NCI-H2171 treated with DMSO at 0.1 percent for 48 hours (cell line): ENCODE measurements at regions not wholly inside any gene's neighbourhood (a gene's known extent, or its start where the extent isn't known, plus 50 kb on each side); places are given as distances from the start of the nearest gene placed in this dataset.
"Not testable (repeated sequence)": the region's sequence is repeated elsewhere in the genome, so short reads cannot be mapped to it uniquely, and the experiment has no call there.

Experiments
- DNase-seq: peaks from one replicate; lab custom pipeline; 2025; lab: John Stamatoyannopoulos, UW

DNA sequence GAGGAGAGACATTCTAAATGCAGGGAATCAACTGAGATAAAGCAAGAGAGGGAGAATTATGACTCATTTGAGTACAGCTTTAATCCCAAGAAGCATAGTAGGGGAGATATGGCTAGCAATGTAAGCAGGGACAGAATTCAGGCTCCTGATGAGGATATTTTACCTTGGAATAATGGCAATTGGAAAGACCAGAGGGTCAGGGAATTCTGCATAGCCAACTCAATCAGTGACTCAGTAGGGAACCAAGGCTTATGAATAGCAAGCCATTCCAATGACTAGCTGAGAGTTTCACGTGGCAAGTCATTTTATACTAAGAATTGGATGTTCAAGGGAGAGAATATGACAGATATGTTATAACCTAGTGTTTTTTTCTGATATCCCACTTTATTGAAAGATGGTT, 563.8 kb upstream of the NETO1 start:
- DNase-seq = no peak

GRCh38 chr18:73421010-73421409, 553.2 kb upstream of the NETO1 start:
- no peak for DNase-seq

- DNase-seq = no peak
Measured at GRCh38 chr18:73419531-73419930, 551.7 kb upstream of the NETO1 start.

GRCh38 chr18:73414598-73414997, 546.8 kb upstream of the NETO1 start:
- no peak for DNase-seq

DNA sequence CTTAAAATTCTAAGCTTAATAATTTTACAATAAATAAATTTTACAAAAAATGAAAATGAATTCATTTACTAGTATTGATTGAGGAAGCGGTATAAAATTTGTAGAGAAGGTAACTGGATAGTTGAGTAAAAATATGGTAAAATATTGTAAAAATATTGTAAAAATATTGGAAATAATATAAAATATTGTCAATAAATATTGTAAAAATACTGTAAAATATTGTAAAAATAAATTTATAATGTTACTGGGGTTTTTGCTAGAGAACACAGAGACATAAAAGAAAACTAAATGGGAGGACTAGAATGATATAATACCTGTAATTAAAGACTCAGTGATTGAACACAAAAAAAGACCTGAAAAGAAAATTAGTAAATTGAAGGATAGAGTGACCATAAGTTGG, 546.3 kb upstream of the NETO1 start:
- DNase-seq = no peak

- no peak for DNase-seq
Measured at GRCh38 chr18:73409242-73409641, 541.5 kb upstream of the NETO1 start.

DNA sequence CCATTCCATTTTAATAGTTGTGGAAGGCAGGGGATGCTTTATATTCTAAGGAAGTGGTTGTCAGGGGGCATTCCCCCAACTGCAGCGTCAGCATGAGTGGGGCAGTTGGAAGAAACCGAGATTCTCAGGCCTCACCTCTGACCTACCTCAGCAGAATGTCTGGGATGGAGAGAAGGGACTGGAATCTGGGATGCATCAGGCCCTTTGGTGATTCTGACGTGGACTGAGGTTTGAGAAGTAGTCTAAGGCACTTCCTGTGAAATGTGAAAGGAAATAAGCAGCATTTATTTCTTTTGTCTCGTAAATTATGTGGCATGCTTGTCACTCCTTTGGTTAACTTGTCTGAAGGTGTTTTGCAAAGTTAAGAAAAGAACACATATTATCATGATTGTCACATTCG, 540.7 kb upstream of the NETO1 start:
- no peak for DNase-seq

DNA sequence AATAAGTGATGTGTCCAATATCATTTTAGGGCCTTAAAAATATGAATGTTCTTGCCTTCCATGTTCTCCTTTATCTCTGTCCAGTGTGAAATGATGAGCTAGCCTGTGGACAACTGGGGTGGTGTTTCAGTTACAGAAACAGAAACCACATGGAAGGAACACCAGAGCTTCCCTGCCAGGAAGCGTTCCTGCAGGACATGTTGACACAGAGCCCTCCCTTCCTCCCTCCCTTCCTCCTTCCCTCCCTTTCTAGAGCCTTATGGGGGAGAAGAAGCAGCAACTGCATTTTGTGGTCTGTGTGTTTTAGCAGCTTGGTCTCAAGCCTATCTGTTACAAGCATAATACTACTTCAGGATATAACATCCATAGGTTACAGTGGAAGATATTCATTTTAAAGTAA, 539.7 kb upstream of the NETO1 start:
- no peak for DNase-seq

GRCh38 chr18:73384246-73384645, 516.5 kb upstream of the NETO1 start:
- DNase-seq = no peak

- DNase-seq = no peak
Measured at GRCh38 chr18:73381699-73382036, 513.9 kb upstream of the NETO1 start.

DNA sequence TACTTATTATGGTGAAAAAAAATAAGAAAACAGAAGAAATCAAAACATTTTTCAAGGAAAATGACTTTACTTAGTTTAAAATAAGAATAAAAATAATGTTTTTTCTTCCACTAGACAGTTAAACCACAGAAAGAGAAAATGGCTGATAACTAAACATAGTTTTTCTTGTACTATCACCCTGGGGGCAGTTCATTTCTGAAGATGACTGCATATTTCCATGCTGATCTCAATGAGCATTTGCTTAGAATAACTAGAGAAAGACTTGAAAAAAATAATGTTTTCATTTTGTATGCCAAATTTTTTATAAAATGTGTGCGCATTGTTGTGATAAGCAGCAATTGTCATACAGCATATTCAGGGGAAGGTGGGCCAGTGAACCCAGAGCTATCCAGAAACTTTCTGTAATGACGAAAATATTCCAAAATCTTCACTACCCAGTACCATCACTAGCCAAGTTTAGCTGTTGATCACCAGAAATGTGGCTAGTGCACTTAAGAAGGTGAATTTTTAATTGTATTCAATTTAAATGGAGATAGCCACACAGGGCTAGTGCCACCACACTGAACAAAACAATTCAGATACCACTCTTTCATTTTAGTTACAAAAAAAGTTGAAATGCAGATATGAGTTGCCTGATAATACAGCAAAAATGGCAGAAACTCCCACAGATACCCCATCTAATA, 513.4 kb upstream of the NETO1 start:
- DNase-seq = no peak

DNA sequence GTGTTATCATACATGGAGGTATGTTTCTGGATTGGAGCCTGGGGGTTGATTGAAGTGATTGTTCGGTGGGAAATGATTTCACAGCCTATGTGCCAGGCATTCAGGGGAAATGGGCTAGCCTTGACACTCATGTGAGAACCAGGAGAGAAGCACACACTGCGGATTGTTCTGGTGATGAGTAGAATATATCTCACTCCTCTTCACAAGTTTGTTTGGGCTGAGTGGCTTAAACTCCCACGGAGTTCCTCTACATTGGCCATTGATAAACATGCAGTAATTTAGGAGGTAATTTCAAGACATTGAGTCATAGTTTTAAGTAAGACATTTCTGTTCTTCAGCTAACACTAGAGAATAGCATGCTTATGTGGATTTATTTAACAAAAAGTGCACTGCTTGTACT, 498.9 kb upstream of the NETO1 start:
- no peak for DNase-seq

DNA sequence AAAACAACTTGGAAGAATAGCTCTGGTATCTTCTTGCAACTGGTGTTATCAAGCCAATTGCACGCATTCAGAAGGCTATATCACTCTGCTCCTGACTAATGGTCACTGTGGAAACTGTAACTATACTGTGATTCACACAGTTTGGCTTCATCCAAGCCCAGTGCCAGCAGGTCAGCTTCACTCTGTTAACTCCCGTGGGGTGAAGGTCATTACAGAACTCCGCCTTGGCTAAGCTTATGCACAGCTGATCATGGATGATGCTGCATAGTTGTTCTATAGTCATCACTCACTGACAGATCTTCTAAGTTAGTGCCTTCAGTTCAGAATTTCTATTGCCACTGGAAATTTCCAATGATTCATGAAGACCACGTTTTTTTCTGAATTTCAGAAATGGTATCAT, 497.2 kb upstream of the NETO1 start:
- no peak for DNase-seq

DNA sequence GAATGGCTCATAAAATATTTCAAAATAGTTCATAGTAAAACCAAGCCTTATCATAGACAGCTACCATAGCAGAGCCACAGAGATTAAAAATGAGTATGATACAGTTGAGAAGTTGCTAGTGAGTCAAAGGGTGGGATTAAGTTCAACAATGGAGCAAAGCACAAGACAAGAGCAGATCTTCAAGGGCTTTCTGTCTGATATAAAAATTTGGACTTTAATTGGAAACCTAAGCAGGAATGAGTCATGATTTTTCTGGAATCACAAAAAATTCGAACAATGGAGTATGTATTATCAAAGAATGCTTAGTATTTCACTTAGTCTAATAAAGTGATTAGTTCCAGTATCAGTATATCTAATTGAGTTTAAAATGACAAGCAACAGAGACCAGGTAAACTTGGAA, 487.3 kb upstream of the NETO1 start:
- no peak for DNase-seq

DNA sequence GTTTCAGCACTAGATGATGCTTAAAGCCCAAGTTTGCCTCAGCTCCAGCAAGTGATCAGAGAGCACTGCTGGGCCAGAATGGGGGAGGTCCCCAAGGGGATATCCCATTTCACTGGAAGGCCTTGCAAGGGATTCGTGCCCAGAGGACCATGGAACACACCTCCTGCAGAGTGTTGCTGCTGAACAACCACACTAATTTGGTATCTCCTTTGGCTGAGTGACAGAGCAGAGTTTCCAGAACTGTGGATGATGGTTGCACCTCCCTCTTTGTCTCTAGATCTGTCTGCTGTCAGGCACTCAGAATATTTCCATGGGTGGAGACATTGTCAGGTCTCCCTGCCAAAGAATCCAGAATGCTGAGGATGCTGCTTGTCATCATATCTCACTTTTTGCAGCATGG, 484.8 kb upstream of the NETO1 start:
- DNase-seq = no peak

DNA sequence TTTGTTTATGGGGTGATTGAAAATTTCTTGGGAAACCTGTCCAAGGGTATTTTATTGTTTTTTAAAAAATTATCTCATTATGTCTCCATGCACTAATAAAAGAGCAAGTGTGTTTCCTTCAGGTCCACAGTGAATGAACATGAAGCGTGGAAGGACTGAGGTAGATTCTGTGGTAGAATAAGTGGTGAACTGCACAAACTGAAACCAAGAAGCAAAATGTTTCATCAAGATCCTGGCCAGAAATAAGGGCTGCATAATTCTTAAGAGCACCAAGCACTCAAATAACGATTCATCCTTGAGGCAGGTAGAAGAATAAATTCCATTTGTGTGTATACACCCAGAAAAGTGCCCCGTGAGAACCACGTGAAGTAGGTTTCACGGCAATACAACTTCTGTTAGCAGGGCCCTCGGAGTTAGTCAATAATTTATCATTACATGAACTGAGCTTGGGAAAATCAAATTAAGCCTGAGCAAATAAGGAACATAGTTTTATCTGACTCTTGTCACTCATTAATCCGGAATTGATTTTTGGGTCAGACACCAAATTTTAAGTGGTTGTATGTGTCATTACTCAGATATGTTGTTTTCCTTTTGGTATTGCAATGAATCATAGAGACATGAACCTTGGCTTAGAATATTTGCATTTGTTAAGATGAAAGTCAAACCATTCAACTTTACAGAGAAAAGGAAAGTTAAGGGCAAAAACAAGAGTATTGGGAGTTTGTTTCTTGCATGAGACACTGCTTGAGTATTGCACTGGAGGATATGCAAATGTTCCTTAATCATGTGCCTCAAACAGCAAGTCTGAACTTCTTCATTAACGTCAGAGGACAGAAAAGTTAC, 472.6 kb upstream of the NETO1 start:
- DNase-seq = no peak

DNA sequence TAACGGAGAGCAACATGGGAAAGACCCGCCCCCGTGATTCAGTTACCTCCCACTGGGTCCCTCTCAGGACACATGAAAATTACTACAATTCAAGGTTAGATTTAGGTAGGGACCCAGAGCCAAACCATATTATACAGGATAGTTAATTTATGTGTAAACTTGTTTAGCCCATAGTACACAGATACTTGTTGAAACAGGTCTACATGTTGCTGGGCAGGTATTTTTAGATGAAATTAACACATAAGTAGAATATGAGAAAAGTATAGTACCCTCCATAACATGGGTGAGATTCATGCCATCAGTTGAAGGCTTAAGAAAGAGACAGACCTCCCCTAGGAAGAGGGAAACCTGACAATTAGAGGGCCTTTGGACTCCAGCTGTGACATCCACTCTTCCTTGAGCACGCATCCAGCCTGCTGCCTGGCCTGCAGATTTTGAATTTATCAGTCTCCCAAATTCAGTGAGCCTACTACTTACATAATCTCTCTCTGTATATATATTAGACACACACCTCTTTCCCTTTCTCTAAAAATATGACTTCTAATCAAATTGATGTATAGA, 463.5 kb upstream of the NETO1 start:
- DNase-seq = no peak

GRCh38 chr18:73330106-73330505, 462.3 kb upstream of the NETO1 start:
- not testable (repeated sequence) for DNase-seq

DNA sequence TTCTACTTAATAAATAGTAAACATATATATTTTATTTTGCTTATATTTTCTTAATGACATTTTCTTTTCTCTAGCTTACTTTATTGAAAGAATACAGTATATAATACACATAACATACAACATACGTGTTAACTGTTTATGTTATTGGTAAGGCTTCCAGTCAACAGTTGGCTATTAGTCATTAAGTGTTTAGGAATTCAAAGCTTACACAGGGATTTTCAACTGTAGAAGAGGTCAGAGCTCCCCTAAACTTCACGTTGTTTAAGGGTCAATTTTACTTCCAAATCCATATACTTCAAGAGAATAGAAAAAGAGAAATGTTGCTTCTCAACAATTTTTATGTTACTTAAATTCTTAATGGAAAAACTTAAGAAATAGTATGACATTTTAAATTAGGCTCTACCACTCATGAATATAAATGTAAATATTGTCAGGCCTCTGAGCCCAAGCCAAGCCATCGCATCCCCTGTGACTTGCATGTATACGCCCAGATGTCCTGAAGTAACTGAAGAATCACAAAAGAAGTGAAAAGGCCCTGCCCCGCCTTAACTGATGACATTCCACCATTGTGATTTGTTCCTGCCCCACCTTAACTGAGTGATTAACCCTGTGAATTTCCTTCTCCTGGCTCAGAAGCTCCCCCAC, 456.5 kb upstream of the NETO1 start:
- DNase-seq = not testable (repeated sequence)

- DNase-seq = no peak
Measured at GRCh38 chr18:73318739-73319479, 451.1 kb upstream of the NETO1 start.

DNA sequence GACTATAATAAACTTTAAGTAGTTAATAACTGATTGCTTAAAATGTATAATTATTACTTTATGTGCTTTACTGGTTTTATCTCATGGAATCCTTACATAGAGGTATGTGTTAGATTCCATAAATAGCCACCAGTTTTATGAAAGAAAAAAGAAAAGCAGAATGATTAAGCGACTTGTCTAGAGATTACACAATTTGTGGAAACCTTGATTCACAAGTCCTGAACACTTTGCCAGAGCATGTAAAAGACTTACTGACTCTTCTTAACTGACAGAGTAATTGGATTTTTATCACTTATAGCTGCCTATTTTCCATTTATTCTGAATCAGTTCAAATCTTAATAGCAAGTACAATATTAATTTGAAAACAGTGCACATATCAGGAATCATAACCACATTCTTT, 448.7 kb upstream of the NETO1 start:
- no peak for DNase-seq

- DNase-seq = no peak
Measured at GRCh38 chr18:73315381-73315780, 447.6 kb upstream of the NETO1 start.
